Small intestine (tissue), 7 donors: ENCODE measurements at regions not wholly inside any gene's neighbourhood (a gene's known extent, or its start where the extent isn't known, plus 50 kb on each side); places are given as distances from the start of the nearest gene placed in this dataset.

Experiments
- DNase-seq, 2 donors: peaks; one replicate each; pipeline versions ENCODE4 v3.0.0 to v3.0.0-alpha.2; 2013
- FAIRE-seq: peaks from 2 replicates; lab custom pipeline; 2012; peaks lifted over from hg19 to GRCh38; lab: Jason Lieb, UNC
- H3K27ac ChIP-seq, 3 donors: one replicate each; pipeline ENCODE4 v1.5.1; 2013; ENCODE audit warnings: low read length in 2 of 3, mild to moderate bottlenecking in 2 of 3, control low read depth in 1 of 3, inconsistent platforms in 1 of 3, low read depth in 1 of 3, moderate library complexity in 1 of 3
- H3K27me3 ChIP-seq, 3 donors: one replicate each; pipeline ENCODE4 v1.6.1; 2013; ENCODE audit warnings: low read length in 3 of 3, inconsistent platforms in 1 of 3; ENCODE audit not compliant: control insufficient read depth in 3 of 3, insufficient read depth in 3 of 3
- H3K36me3 ChIP-seq, 3 donors: one replicate each; pipeline ENCODE4 v1.6.1; 2013; ENCODE audit warnings: low read length in 3 of 3, inconsistent platforms in 1 of 3, low read depth in 1 of 3, mild to moderate bottlenecking in 1 of 3, moderate library complexity in 1 of 3; ENCODE audit not compliant: control insufficient read depth in 3 of 3, insufficient read depth in 2 of 3
- H3K4me1 ChIP-seq, 3 donors: one replicate each; pipeline ENCODE4 v1.6.1; 2013; ENCODE audit warnings: low read length in 2 of 3, inconsistent platforms in 1 of 3, low read depth in 1 of 3, mild to moderate bottlenecking in 1 of 3, moderate library complexity in 1 of 3; ENCODE audit not compliant: control insufficient read depth in 3 of 3, insufficient read depth in 2 of 3
- H3K4me3 ChIP-seq, 3 donors: one replicate each; pipeline ENCODE4 v1.5.1; 2013; ENCODE audit warnings: low read length in 3 of 3, control low read depth in 1 of 3, inconsistent platforms in 1 of 3, low read depth in 1 of 3, mild to moderate bottlenecking in 1 of 3, moderate library complexity in 1 of 3
- H3K9me3 ChIP-seq, 2 donors: one replicate each; pipeline ENCODE4 v1.6.1; 2013; ENCODE audit warnings: low read depth in 1 of 2, low read length in 1 of 2; ENCODE audit not compliant: control insufficient read depth in 2 of 2, insufficient read depth in 1 of 2
- WGBS, 3 donors: extraction: QIAGEN DNeasy Blood & Tissue Kit; methylation state at CpG; one replicate each; pipeline ENCODE4 v1.1.7; 2013; 5-methylcytosine and 5-hydroxymethylcytosine counted together
- donor health status: healthy with polysubstance abuse.
- donor health status: control.
- donor health status: control.
- donor health status: Bipolar disorder and iron deficiency.
- donor health status: healthy.

DNA sequence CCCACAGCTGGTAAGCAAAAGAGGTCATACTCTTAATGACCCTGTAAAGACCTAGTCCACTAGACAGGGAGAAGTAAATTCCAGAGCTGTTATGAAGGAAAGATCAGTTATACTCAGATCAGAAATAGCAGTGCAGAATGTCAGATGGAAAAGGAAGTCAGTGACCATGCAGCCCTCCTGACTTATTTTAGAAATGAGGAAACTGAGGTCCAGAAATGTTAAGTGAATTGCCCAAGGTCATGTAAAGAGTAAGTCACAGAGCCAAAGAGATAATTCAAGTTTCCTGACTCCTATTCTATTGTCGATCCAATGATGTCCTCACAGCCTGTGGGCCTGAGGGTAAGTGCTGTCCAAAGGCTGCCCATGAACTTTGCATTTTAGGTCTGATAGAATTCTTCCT, 214.9 kb upstream of the IL12B start:
- DNase-seq (no peak), FAIRE-seq (no peak)
- no peak overlapping the region for H3K27ac ChIP-seq
- no peaks in the 10 kb centered on the region for H3K4me1 ChIP-seq
- no peaks in the 10 kb centered on the region for H3K9me3 ChIP-seq
- WGBS, 3 donors = 68 to 80% (median 73%) methylated on average over 1 of the region's 1 CpG
- H3K4me3 ChIP-seq = no peak overlapping the region
- H3K36me3 ChIP-seq = no peaks in the 10 kb centered on the region
- H3K27me3 ChIP-seq = no peaks in the 10 kb centered on the region

DNA sequence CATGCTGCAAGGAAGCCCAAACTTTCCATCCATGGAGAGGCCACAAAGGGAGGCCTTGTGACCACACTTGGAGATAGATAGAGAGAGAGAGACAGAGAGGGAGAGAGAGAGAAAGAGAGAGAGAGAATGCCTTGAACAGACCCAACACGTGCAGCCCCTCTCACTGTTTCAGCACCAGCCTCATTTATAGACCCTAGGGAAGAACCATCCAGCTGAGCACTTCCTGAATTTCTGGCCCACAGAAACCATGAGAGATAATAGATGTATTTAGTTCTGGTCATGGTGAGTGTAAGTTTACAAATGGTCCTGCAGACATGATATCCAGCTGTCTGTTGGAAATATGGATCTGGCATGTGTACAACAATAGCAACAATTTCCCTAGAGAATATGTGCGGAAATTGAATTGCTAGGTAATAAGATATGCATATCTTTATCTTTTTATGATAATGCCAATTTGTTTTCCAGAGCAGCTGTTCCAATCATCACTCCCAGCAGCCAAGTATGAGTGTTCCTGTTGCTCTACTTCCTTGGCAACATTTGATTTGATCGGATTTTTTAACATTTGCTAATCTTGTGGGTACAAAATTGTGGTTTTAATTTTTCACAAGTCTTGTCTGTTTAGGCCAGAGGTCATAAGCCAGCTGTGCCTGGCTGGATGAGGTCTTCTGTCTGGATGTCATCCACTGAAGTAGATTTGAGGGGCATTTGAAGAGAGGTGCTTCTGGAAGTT, 217.3 kb upstream of the IL12B start:
- FAIRE-seq = no peak
- Histone ChIP-seq H3K27me3 (no peaks in the 10 kb centered on the region), H3K4me3 (no peak overlapping the region), H3K9me3 (no peaks in the 10 kb centered on the region), H3K4me1 (no peaks in the 10 kb centered on the region), H3K27ac (no peak overlapping the region), H3K36me3 (no peaks in the 10 kb centered on the region)
- WGBS, 3 donors = 71 to 76% (median 71%) methylated on average over 3 of the region's 3 CpGs
- no peak for DNase-seq

GRCh38 chr5:159548517-159548916, 218.2 kb upstream of the IL12B start:
- Histone ChIP-seq H3K4me1 (no peaks in the 10 kb centered on the region), H3K4me3 (no peak overlapping the region), H3K27ac (no peak overlapping the region), H3K9me3 (no peaks in the 10 kb centered on the region), H3K36me3 (no peaks in the 10 kb centered on the region), H3K27me3 (no peaks in the 10 kb centered on the region)
- DNase-seq = no peak
- FAIRE-seq = no peak
- 56 to 74% (median 66%) methylated on average over 3 of the region's 3 CpGs for WGBS, 3 donors

DNA sequence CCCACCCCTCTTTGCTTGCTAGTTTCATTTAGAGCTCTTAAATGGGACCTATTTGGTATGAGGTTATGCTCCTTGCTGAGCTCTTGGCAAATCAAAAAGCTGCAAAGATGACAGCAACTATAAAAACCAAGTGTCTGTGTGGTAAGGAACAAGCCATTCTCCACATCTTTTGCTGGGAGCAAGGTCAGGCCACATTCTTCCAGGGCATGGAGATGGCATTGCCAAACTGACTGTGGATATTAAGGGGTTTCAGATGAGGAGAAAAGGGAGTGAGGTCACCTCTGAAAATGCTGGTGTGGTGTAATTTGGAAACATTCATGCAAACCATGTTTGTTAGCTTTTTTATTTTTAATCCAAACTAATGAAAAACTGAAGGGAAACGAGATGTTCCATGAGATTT, 218.8 kb upstream of the IL12B start:
- FAIRE-seq (no peak), DNase-seq (no peak)
- H3K9me3 ChIP-seq = no peaks in the 10 kb centered on the region
- H3K4me3 ChIP-seq = no peak overlapping the region
- H3K27me3 ChIP-seq = no peaks in the 10 kb centered on the region
- no peaks in the 10 kb centered on the region for H3K36me3 ChIP-seq
- no peak overlapping the region for H3K27ac ChIP-seq
- 3 to 60% (median 26%) methylated on average over 1 of the region's 1 CpG for WGBS, 3 donors
- no peaks in the 10 kb centered on the region for H3K4me1 ChIP-seq

DNA sequence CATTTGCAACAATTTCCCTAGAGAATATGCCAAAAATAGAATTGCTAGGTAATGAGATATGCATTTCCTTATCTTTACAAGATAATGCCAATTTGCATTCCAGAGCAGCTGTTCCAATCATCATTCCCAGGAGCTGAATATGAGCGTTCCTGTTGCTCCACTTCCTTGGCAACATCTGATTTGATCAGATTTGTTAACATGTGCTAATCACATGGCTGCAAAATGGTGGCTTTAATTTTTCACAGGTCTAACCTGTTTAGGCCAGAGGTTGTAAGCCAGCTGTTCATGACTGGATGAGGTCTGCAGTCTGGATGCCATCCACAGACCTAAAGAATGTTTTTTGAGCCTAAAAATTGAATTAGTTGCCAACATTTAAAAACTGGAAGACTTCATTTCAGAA, 220.7 kb upstream of the IL12B start:
- no peak overlapping the region for H3K27ac ChIP-seq
- H3K27me3 ChIP-seq = no peaks in the 10 kb centered on the region
- H3K4me1 ChIP-seq = no peaks in the 10 kb centered on the region
- no peak for FAIRE-seq
- no peak overlapping the region for H3K4me3 ChIP-seq
- DNase-seq = no peak
- no peaks in the 10 kb centered on the region for H3K9me3 ChIP-seq
- no peaks in the 10 kb centered on the region for H3K36me3 ChIP-seq
- WGBS, 3 donors = 27 to 88% (median 53%) methylated on average over 1 of the region's 1 CpG

- H3K4me1 ChIP-seq = no peaks in the 10 kb centered on the region
- no peaks in the 10 kb centered on the region for H3K27me3 ChIP-seq
- no peak overlapping the region for H3K4me3 ChIP-seq
- H3K36me3 ChIP-seq = no peaks in the 10 kb centered on the region
- WGBS, 3 donors = 77 to 85% (median 79%) methylated on average over 3 of the region's 3 CpGs
- H3K27ac ChIP-seq = no peak overlapping the region
- DNase-seq = no peak
- H3K9me3 ChIP-seq = no peaks in the 10 kb centered on the region
- FAIRE-seq = no peak
These were observed 222.5 kb upstream of the IL12B start for GRCh38 chr5:159552751-159553150.

GRCh38 chr5:159553792-159554191, 223.5 kb upstream of the IL12B start:
- Histone ChIP-seq H3K9me3 (no peaks in the 10 kb centered on the region), H3K36me3 (no peaks in the 10 kb centered on the region), H3K4me1 (no peaks in the 10 kb centered on the region), H3K27me3 (no peaks in the 10 kb centered on the region), H3K27ac (no peak overlapping the region), H3K4me3 (no peak overlapping the region)
- no peak for DNase-seq
- no peak for FAIRE-seq
- 81 to 88% (median 83%) methylated on average over 2 of the region's 2 CpGs for WGBS, 3 donors

DNA sequence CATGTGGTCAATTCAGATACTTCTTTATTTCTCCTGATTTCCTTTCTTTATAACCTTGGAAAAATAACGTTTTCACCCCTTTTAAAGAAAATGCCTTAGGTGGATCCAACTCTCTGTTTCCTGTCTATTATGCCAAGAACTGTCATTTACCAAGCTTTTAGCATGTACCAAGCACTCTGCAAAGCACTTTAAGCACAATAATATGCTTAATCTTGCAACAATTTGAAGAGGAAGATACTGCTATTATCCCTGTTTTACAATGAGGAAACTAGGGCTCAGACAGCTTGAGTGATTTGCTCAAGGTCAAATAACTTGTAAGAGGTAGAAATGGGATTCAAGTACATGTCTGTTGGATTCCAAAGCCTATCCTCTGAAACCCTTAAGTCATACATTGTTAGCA, 224.8 kb upstream of the IL12B start:
- Histone ChIP-seq H3K36me3 (no peaks in the 10 kb centered on the region), H3K27ac (no peak overlapping the region), H3K4me1 (no peaks in the 10 kb centered on the region), H3K27me3 (no peaks in the 10 kb centered on the region), H3K4me3 (no peak overlapping the region), H3K9me3 (no peaks in the 10 kb centered on the region)
- DNase-seq (no peak), FAIRE-seq (no peak)
- WGBS, 3 donors = 11 to 33% (median 19%) methylated on average over 1 of the region's 1 CpG

- WGBS, 3 donors = 62 to 78% (median 68%) methylated on average over 2 of the region's 2 CpGs
These were observed 229.1 kb upstream of the IL12B start for GRCh38 chr5:159559337-159559736.

More at GRCh38 chr5:159559337-159559736, 229.1 kb upstream of the IL12B start:
- DNase-seq (no peak), FAIRE-seq (no peak)
- Histone ChIP-seq H3K4me3 (no peak overlapping the region), H3K27ac (no peak overlapping the region), H3K36me3 (no peaks in the 10 kb centered on the region), H3K9me3 (no peaks in the 10 kb centered on the region), H3K27me3 (no peaks in the 10 kb centered on the region), H3K4me1 (no peaks in the 10 kb centered on the region)
